ENCODE measurements at regions not wholly inside any gene's neighbourhood (a gene's known extent, or its start where the extent isn't known, plus 50 kb on each side); places are given as distances from the start of the nearest gene placed in this dataset.

DNA sequence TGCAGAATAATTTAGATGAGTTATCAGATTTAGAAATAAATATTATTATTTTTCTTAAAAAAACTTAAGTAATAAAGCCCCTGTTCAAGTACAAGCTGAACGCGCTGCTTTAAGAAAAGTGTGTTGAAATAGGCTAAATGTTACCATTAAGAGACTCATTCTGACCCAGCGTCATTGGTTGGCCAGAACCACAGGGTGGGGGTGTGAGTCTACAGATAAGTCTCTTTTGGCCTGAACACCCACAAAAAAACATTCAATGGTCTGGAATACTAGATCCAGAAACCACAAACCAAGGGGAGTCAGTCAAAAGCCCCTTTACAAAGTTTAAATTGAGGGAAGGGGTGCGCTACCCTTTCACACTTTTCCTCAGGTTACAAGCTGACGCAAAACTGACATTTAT lies 776.1 kb downstream of the KCNJ2 start:
- TF ChIP-seq, protein P1, sequence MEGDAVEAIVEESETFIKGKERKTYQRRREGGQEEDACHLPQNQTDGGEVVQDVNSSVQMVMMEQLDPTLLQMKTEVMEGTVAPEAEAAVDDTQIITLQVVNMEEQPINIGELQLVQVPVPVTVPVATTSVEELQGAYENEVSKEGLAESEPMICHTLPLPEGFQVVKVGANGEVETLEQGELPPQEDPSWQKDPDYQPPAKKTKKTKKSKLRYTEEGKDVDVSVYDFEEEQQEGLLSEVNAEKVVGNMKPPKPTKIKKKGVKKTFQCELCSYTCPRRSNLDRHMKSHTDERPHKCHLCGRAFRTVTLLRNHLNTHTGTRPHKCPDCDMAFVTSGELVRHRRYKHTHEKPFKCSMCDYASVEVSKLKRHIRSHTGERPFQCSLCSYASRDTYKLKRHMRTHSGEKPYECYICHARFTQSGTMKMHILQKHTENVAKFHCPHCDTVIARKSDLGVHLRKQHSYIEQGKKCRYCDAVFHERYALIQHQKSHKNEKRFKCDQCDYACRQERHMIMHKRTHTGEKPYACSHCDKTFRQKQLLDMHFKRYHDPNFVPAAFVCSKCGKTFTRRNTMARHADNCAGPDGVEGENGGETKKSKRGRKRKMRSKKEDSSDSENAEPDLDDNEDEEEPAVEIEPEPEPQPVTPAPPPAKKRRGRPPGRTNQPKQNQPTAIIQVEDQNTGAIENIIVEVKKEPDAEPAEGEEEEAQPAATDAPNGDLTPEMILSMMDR (IDR thresholded peaks at IDR 0.05) = no peak
- TF ChIP-seq POLR2A (IDR thresholded peaks at IDR 0.05) = no peak
